PFSK-1 (cell line): ENCODE measurements at regions not wholly inside any gene's neighbourhood (a gene's known extent, or its start where the extent isn't known, plus 50 kb on each side); places are given as distances from the start of the nearest gene placed in this dataset.

ENCODE experiments used
- FOXP2 ChIP-seq: optimal IDR thresholded peaks from 2 replicates; pipeline ENCODE3; 2011; ENCODE audit warnings: borderline replicate concordance, control low read depth, inconsistent platforms; ENCODE audit not compliant: insufficient read depth; ENCODE audit errors: extremely low read length, extremely low read depth
- POLR2AphosphoS5 ChIP-seq: IDR thresholded peaks from 2 replicates; pipeline ENCODE4 v1.6.1; 2012; ENCODE audit warnings: low read depth, mild to moderate bottlenecking, control low read depth, low read length, moderate library complexity
- REST ChIP-seq, 2 experiments: IDR thresholded peaks; 2 replicates each; pipeline versions ENCODE4 v1.6.1 to v1.8.0; 2011 to 2012; ENCODE audit warnings: low read depth in 2 of 2, low read length in 2 of 2, control low read depth in 1 of 2, inconsistent platforms in 1 of 2, mild to moderate bottlenecking in 1 of 2, moderate library complexity in 1 of 2; ENCODE audit not compliant: insufficient read depth in 1 of 2
- TAF1 ChIP-seq: IDR thresholded peaks from 2 replicates; pipeline ENCODE4 v1.6.1; 2012; ENCODE audit warnings: low read length, control low read depth, borderline replicate concordance; ENCODE audit not compliant: insufficient read depth

- TF ChIP-seq POLR2AphosphoS5 (no peak), REST (IDR thresholded peaks at IDR 0.05; ENCODE audit: insufficient read depth in 1 of 2, low read depth in 2 of 2, low read length in 2 of 2) (no peak), FOXP2 (no peak), TAF1 (no peak)
Measured at GRCh38 chr5:126119887-126120442, 303.2 kb upstream of the GRAMD2B start.
